H9 (cell line): ENCODE measurements at regions not wholly inside any gene's neighbourhood (a gene's known extent, or its start where the extent isn't known, plus 50 kb on each side); places are given as distances from the start of the nearest gene placed in this dataset.
A peak's percentile ranks its signal among the peaks of the same experiment; 100 is the strongest.

Experiments used
- DNase-seq: peaks from one replicate; pipeline ENCODE4 v3.0.0-alpha.2; 2017
- H2AFZ ChIP-seq: one replicate; pipeline ENCODE4 v1.6.1; 2013; ENCODE audit warnings: mild to moderate bottlenecking, low read length, control low read depth, moderate library complexity
- H2AK5ac ChIP-seq: 2 replicates; pipeline ENCODE4 v1.6.1; 2013; ENCODE audit warnings: low read length, control low read depth, mixed read lengths; ENCODE audit not compliant: insufficient read length
- H2BK120ac ChIP-seq: one replicate; pipeline ENCODE4 v1.6.1; 2013; ENCODE audit warnings: low read depth, mild to moderate bottlenecking, low read length, control low read depth, inconsistent platforms; ENCODE audit not compliant: poor library complexity, severe bottlenecking
- H2BK12ac ChIP-seq: 2 replicates; pipeline ENCODE4 v1.6.1; 2013; ENCODE audit warnings: low read length, control low read depth, mixed read lengths, low read depth; ENCODE audit not compliant: insufficient read length
- H2BK15ac ChIP-seq: 2 replicates; pipeline ENCODE4 v1.6.1; 2013; ENCODE audit warnings: low read depth, low read length, control low read depth
- H2BK20ac ChIP-seq: one replicate; pipeline ENCODE4 v1.6.1; 2013; ENCODE audit warnings: low read depth, mild to moderate bottlenecking, low read length, control low read depth, inconsistent platforms; ENCODE audit not compliant: poor library complexity, severe bottlenecking
- H2BK5ac ChIP-seq: 2 replicates; pipeline ENCODE4 v1.6.1; 2013; ENCODE audit warnings: low read length, control low read depth, mixed read lengths; ENCODE audit not compliant: insufficient read length
- H3K14ac ChIP-seq: 2 replicates; pipeline ENCODE4 v1.6.1; 2013; ENCODE audit warnings: low read length, control low read depth; ENCODE audit not compliant: insufficient read depth
- H3K18ac ChIP-seq: 2 replicates; pipeline ENCODE4 v1.6.1; 2013; ENCODE audit warnings: low read depth, mild to moderate bottlenecking, mixed read lengths, low read length, control low read depth; ENCODE audit not compliant: insufficient read length
- H3K23ac ChIP-seq: 2 replicates; pipeline ENCODE4 v1.6.1; 2013; ENCODE audit warnings: low read length, control low read depth, mixed read lengths, low read depth; ENCODE audit not compliant: insufficient read length
- H3K23me2 ChIP-seq: 2 replicates; pipeline ENCODE4 v1.6.1; 2013; ENCODE audit warnings: low read depth, mild to moderate bottlenecking, mixed read lengths, low read length, control low read depth; ENCODE audit not compliant: insufficient read length, poor library complexity, severe bottlenecking
- H3K27ac ChIP-seq: 2 replicates; pipeline ENCODE4 v1.5.1; 2013; ENCODE audit warnings: low read length, control low read depth, mixed read lengths, low read depth; ENCODE audit not compliant: insufficient read length
- H3K27me3 ChIP-seq: 2 replicates; pipeline ENCODE4 v1.6.1; 2013; ENCODE audit warnings: low read length, control low read depth, inconsistent platforms; ENCODE audit not compliant: insufficient read depth
- H3K4ac ChIP-seq: 2 replicates; pipeline ENCODE4 v1.6.1; 2013; ENCODE audit warnings: low read depth, mild to moderate bottlenecking, control low read depth, inconsistent platforms, low read length, moderate library complexity
- H3K4me1 ChIP-seq: 2 replicates; pipeline ENCODE4 v1.6.1; 2013; ENCODE audit warnings: low read length, control low read depth, inconsistent platforms; ENCODE audit not compliant: insufficient read depth
- H3K4me2 ChIP-seq: 2 replicates; pipeline ENCODE4 v1.6.1; 2013; ENCODE audit warnings: low read length, control low read depth, mixed read lengths; ENCODE audit not compliant: insufficient read length, insufficient read depth
- H3K56ac ChIP-seq: 2 replicates; pipeline ENCODE4 v1.6.1; 2013; ENCODE audit warnings: low read depth, mild to moderate bottlenecking, mixed read lengths, low read length, control low read depth; ENCODE audit not compliant: insufficient read length
- H3K79me1 ChIP-seq: 2 replicates; pipeline ENCODE4 v1.6.1; 2013; ENCODE audit warnings: low read depth, mild to moderate bottlenecking, moderate library complexity, low read length, control low read depth, inconsistent platforms; ENCODE audit not compliant: insufficient read depth, poor library complexity, severe bottlenecking
- H3K79me2 ChIP-seq: 2 replicates; pipeline ENCODE4 v1.6.1; 2013; ENCODE audit warnings: low read length, control low read depth, inconsistent platforms; ENCODE audit not compliant: insufficient read depth
- H3K9ac ChIP-seq: 2 replicates; pipeline ENCODE4 v1.6.1; 2013; ENCODE audit warnings: low read length, control low read depth, mixed read lengths; ENCODE audit not compliant: insufficient read length; ENCODE audit errors: extremely low read depth
- H3K9me3 ChIP-seq: one replicate; pipeline ENCODE4 v1.6.1; 2013; ENCODE audit warnings: low read depth, low read length, inconsistent platforms; ENCODE audit not compliant: control insufficient read depth
- H3T11ph ChIP-seq: one replicate; pipeline ENCODE4 v1.6.1; 2013; ENCODE audit warnings: mild to moderate bottlenecking, low read length, control low read depth, inconsistent platforms
- H4K20me1 ChIP-seq: one replicate; pipeline ENCODE4 v1.6.1; 2013; ENCODE audit not compliant: control insufficient read depth, insufficient read length, insufficient read depth
- H4K5ac ChIP-seq: 2 replicates; pipeline ENCODE4 v1.6.1; 2013; ENCODE audit warnings: low read depth, mild to moderate bottlenecking, mixed read lengths, low read length, control low read depth; ENCODE audit not compliant: insufficient read length
- H4K8ac ChIP-seq: replicated peaks from 2 replicates; pipeline ENCODE4 v1.6.1; 2013; ENCODE audit warnings: low read length, control low read depth, mixed read lengths, low read depth; ENCODE audit not compliant: insufficient read length
- H4K91ac ChIP-seq: 2 replicates; pipeline ENCODE4 v1.6.1; 2013; ENCODE audit warnings: low read depth, mild to moderate bottlenecking, moderate library complexity, mixed read lengths, low read length, control low read depth; ENCODE audit not compliant: insufficient read length
- H3K27ac Mint-ChIP-seq, 3 experiments: 2 replicates in 2 of 3; 3 replicates in 1 of 3; pipeline ENCODE4 v1.8.0; 2020 to 2021; ENCODE audit warnings: mixed read lengths in 3 of 3, mild to moderate bottlenecking in 1 of 3, moderate library complexity in 1 of 3
- H3K27me3 Mint-ChIP-seq: 2 replicates; pipeline ENCODE4 v1.8.0; 2021; ENCODE audit warnings: low read depth, mild to moderate bottlenecking, moderate library complexity, mixed read lengths
- H3K36me3 Mint-ChIP-seq, 3 experiments: 2 replicates in 2 of 3; 3 replicates in 1 of 3; pipeline ENCODE4 v1.8.0; 2020 to 2021; ENCODE audit warnings: low read depth in 3 of 3, mixed read lengths in 3 of 3; ENCODE audit not compliant: insufficient read depth in 1 of 3
- H3K4me1 Mint-ChIP-seq, 2 experiments: 2 replicates each; pipeline ENCODE4 v1.8.0; 2020; ENCODE audit warnings: mixed read lengths in 2 of 2
- H3K4me3 Mint-ChIP-seq, 2 experiments: 2 replicates in 1 of 2; 3 replicates in 1 of 2; pipeline ENCODE4 v1.8.0; 2020 to 2021; ENCODE audit warnings: mild to moderate bottlenecking in 2 of 2, mixed read lengths in 2 of 2, moderate library complexity in 1 of 2
- H3K9me3 Mint-ChIP-seq, 2 experiments: 2 replicates in 1 of 2; 3 replicates in 1 of 2; pipeline ENCODE4 v1.8.0; 2020; ENCODE audit warnings: mild to moderate bottlenecking in 2 of 2, mixed read lengths in 2 of 2, moderate library complexity in 1 of 2
- WGBS: extraction: QIAGEN DNeasy Blood & Tissue Kit; methylation state at CpG from one replicate; pipeline ENCODE4 v1.1.7; 2013; ENCODE audit warnings: missing lambda C conversion rate, low lambda C conversion rate, mixed read lengths; ENCODE audit not compliant: insufficient read length; ENCODE audit errors: extremely low coverage; 5-methylcytosine and 5-hydroxymethylcytosine counted together
- TF ChIP-seq, protein P1 (sequence below): fragments of 200-600 bp; sonication (generic); conservative IDR thresholded peaks from 3 replicates; pipeline ENCODE4 v1.8.0; 2021; ENCODE audit warnings: antibody characterized with exemption, mild to moderate bottlenecking

DNA sequence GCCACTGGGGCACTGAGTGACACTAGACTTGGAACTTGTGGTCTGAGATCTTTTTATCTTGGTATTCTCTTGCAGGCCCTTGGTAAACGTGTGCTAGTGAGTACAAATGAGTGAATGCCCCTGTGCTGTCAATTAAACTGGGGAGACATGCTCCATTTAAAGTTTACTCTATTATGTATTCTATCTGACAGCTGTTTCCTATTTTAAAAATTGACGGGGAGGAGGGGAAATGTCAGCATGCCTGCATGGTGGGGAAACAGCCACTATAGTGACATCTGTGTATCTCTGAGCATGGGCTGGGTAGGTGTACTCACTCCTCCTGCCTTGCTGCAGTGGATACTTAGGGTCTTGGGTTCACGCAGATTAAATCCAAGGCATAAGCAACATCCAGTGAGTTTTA is 59.0 kb upstream of the IKBKE start:
- no peaks in the 10 kb centered on the region for H3K4me1 ChIP-seq
- no peak overlapping the region for H4K91ac ChIP-seq
- Mint-ChIP-seq H3K27ac (peak overlapping the region in 1 of 3 experiments; percentile 41; a peak in 1 of 7 replicates), H3K4me3 (no peak overlapping the region), H3K27me3 (no peaks in the 10 kb centered on the region), H3K9me3 (no peaks in the 10 kb centered on the region), H3K36me3 (peaks cover 5 to 9% (median 6%) of the 10 kb centered on the region in 3 experiments; a peak in 5 of 7 replicates), H3K4me1 (no peaks in the 10 kb centered on the region)
- H4K20me1 ChIP-seq = no peaks in the 10 kb centered on the region
- H2BK20ac ChIP-seq = no peak overlapping the region
- no peaks in the 10 kb centered on the region for H3K27me3 ChIP-seq
- no peaks in the 10 kb centered on the region for H3K79me2 ChIP-seq
- no peak overlapping the region for H2BK120ac ChIP-seq
- no peaks in the 10 kb centered on the region for H3K9me3 ChIP-seq
- no peaks in the 10 kb centered on the region for H3K23me2 ChIP-seq
- no peak for DNase-seq
- no peaks in the 10 kb centered on the region for H3K79me1 ChIP-seq
- WGBS = no CpG with 5 or more reads among the region's 3 CpGs
- H2BK12ac ChIP-seq = no peak overlapping the region
- H3K27ac ChIP-seq = no peak overlapping the region
- TF ChIP-seq, protein P1, sequence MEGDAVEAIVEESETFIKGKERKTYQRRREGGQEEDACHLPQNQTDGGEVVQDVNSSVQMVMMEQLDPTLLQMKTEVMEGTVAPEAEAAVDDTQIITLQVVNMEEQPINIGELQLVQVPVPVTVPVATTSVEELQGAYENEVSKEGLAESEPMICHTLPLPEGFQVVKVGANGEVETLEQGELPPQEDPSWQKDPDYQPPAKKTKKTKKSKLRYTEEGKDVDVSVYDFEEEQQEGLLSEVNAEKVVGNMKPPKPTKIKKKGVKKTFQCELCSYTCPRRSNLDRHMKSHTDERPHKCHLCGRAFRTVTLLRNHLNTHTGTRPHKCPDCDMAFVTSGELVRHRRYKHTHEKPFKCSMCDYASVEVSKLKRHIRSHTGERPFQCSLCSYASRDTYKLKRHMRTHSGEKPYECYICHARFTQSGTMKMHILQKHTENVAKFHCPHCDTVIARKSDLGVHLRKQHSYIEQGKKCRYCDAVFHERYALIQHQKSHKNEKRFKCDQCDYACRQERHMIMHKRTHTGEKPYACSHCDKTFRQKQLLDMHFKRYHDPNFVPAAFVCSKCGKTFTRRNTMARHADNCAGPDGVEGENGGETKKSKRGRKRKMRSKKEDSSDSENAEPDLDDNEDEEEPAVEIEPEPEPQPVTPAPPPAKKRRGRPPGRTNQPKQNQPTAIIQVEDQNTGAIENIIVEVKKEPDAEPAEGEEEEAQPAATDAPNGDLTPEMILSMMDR = no peak
- H2AFZ ChIP-seq = no peak overlapping the region
- H3K23ac ChIP-seq = no peak overlapping the region
- H2BK15ac ChIP-seq = no peak overlapping the region
- no peak overlapping the region for H2AK5ac ChIP-seq
- H4K8ac ChIP-seq = no peak overlapping the region
- H3T11ph ChIP-seq = no peak overlapping the region
- no peak overlapping the region for H3K9ac ChIP-seq
- H3K56ac ChIP-seq = no peak overlapping the region
- no peak overlapping the region for H3K14ac ChIP-seq
- no peak overlapping the region for H2BK5ac ChIP-seq
- no peak overlapping the region for H4K5ac ChIP-seq
- H3K18ac ChIP-seq = no peak overlapping the region
- no peak overlapping the region for H3K4me2 ChIP-seq
- no peak overlapping the region for H3K4ac ChIP-seq
